ENCODE measurements at regions not wholly inside any gene's neighbourhood (a gene's known extent, or its start where the extent isn't known, plus 50 kb on each side); places are given as distances from the start of the nearest gene placed in this dataset.

DNA sequence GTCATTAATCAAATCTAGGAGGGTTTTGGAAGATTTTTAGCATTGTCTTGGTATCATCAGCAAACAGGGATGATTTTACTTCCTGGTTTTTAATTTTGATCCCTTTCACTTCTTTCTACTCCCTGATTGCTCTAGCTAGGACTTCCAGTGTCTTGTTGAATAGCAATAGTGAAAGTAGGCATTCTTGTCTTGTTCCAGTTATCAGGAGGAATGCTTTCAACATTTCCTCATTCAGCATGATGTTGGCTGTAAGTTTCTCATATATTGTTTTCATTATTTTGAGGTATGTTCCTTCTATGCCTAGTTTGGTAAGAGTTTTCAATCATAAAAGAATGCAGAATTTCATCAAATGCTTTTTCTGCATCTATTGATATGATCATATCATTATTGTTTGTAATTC lies 244.2 kb upstream of the CLEC14A start:
- DNase-seq: no peak

DNA sequence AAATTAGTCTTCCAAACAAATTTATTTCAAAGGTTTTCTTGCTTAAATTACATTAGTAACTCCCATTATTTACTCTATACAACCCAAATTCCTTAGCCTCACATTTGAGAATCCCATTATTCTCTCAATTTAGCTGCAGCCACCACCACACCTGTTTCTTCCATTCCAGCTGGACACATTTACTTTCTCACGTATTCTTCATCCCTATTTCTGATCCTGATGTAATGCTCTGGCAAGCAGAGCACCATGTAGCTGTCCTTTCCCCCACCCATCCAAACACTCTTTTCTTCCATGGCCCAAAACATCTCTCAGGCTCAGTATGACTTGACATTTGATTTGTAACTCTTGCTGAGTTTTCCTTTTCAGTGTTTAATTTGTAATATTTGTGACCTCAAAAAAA lies 240.2 kb upstream of the CLEC14A start:
- no peak for DNase-seq

DNA sequence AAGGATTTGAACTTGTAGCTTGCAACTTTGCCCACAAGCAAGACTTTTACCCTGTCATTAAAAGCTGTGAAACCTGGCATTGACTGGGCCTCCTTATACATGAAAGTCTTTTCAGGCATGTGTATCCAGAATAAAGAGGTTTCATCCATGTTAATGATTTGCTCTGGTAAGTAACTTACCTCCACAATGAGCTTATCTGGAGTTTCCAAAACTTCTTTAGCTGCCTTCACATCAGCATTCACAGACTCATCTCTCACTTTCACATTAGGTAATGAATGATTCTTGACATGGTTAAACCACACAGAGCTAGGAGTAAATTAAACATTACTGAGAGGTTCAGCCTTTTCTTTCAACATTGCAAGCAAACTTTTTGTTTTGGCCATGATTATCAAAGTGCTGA lies 234.4 kb upstream of the CLEC14A start:
- no peak for DNase-seq

GRCh38 chr14:38485026-38485425 lies 229.1 kb upstream of the CLEC14A start:
- DNase-seq: no peak

DNA sequence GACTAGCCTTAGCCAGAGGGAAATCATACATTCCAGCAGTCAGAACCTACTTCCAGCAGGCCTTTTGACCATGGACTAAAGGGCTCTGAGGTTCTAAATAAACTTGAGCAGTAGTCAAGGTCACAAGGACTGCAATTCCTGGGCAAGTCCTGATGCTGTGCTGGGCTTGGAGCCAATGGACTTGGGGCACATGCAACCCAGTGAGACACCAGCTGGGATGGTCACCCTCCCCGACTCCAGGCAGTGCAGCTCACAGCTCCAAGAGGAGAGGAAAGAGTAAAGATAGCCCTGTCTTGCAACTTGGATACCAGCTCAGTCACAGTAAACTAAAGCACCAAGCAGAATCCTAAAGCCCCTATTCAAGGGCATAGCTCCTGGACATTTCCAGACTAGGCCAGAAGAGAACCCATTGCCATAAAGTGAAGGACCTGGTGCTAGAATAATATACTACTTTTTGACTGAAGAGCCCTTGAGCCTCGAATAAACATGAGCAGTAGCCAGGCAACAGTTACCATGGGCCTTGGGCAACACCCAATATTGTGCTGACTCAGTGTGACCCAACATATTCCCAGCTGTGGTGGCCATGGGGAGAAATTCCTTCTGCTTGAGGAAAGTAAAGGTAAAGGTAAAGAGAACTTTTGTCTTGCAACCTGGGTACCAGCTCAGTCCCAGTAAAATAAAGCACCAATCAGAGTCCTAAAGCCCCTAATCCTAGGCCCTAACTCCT lies 226.2 kb upstream of the CLEC14A start:
- peak in 1 of 2 experiments; percentile 30 for DNase-seq

GRCh38 chr14:38469156-38469555 lies 213.3 kb upstream of the CLEC14A start:
- DNase-seq: no peak

DNA sequence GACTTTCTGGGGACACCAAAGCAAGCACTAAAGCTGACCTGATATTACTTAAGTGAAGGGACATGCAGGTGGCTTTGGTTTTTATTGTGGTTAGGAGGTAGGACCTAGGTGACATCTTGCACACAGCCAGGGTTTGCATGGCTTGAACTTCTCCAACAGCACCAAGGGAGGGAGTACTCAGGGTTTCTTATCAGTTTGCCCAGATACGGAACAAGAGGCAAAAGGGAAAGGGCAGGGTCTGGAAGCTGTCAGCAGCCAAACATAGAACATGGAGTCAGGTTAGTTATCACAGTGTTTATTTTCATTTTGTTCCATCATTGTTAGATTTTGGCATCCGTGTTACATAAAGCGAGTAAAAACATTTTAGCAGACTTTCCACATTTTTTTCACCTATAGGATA lies 186.3 kb upstream of the CLEC14A start:
- no peak for DNase-seq

DNA sequence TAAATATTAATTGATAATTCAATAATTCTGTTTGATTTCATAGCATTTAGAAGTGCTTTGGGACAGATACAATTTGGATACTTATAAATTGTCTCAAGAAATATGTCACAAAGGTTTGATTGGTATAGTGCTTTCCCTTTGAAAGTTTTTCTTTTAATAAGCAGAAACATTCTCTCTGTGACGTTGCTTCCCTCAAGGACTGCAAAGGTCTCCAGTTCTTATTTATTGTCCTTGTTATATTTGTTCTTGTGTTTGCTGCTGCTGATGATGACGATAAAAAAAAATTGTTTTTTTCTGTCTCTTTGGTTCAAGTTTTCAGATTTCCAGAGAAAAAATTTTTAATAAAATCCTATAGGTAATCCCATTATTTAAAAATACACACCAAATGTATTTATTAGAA lies 176.3 kb upstream of the CLEC14A start:
- DNase-seq: no peak

- no peak for DNase-seq
Observed at GRCh38 chr14:38431156-38431555, 175.3 kb upstream of the CLEC14A start.

- no peak for DNase-seq
Observed at GRCh38 chr14:38430522-38430921, 174.6 kb upstream of the CLEC14A start.

DNA sequence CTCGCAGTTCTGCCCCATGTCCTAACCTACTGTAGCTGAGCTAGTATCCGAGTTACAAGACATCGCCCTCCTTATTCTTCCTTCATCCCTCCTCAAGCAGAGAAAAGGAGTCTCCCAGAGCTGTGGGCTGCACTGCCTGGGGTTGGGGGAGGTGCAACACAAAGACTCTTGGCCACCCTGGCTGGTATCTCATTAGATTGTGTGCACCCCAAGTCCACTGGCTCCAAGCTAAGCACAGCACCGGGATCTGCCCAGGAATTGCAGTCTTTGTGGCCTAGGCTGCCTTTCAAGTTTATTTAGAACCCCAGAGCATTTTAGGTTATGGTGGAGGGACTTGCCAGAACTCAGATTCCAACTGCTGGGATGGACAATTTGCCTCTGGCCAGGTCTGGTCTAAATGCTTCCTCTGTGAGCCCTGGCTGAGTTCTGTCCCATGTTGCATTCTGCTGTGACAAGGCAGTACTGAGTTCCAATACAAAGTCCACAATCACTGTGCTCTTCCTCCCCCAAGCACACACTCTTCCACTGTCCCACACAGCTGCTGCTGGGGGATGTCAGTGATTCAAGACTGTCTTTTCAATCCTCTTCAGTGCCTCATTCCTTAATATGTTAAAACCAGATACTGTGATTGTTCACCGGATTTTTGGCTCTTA lies 169.6 kb upstream of the CLEC14A start:
- no peak for DNase-seq

GRCh38 chr14:38420048-38420447 lies 164.2 kb upstream of the CLEC14A start:
- no peak for DNase-seq

- DNase-seq: no peak
Observed at GRCh38 chr14:38419579-38419978, 163.7 kb upstream of the CLEC14A start.

DNA sequence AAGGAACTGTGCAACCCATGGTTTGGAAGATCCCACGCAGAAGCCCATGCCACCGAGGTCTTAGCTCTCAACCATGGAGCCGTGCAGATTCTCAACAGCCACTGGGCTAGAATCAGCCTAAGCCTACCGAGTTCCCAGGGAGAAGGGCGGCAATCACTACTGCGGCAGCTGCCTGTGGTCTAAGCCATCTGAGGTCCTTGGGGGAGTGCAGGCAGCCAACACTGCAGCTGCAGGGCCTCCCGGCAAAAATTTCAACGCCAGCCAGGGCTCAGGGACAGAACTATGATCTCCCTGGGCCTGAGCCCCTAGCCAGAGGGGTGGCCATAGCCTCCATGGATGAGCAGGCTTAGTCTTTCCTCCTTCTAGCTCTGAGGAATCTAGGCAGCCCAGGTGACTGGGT lies 156.8 kb upstream of the CLEC14A start:
- DNase-seq: no peak

DNA sequence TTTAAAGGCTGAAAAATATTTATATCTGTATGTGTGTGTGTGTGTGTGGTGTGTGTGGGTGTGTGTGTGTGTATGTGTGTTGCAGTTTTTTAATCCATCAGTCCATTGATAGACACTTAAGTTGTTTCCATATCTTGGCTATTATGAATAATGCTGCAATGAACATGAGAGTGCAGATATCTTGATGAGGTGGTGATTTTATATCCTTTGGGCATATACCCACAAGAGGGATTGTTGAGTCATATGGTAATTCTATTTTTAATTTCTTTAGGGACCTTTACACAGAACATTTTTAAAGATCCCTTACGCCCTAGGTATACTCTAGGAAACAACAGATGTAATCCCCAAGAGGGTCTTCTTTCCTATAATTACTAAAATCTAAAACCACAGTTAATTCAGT lies 154.5 kb upstream of the CLEC14A start:
- no peak for DNase-seq

GRCh38 chr14:38409071-38409705 lies 153.3 kb upstream of the CLEC14A start:
- no peak for DNase-seq

- peak in 1 of 2 experiments; percentile 21 for DNase-seq
Observed at GRCh38 chr14:38405851-38406635, 150.2 kb upstream of the CLEC14A start.

DNA sequence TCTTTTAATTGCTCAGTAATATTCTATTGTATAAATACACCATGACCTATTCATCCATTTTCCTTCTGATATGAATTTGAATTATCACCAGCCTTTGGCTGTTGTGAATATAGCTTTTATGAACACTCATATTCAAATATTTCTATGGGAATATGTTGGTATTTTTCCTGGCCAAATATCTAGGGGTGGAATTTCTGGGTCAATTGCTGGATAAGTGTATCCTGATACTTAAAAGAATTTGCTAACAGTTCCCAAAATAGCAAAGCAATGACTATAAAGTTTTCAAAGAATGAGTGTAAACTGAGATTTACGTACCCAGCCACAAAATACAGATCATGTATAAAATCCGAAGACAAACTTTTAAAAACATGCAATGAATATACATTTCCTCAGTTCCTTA lies 148.7 kb upstream of the CLEC14A start:
- DNase-seq: no peak

GRCh38 chr14:38404100-38404541 lies 148.2 kb upstream of the CLEC14A start:
- DNase-seq: no peak

DNA sequence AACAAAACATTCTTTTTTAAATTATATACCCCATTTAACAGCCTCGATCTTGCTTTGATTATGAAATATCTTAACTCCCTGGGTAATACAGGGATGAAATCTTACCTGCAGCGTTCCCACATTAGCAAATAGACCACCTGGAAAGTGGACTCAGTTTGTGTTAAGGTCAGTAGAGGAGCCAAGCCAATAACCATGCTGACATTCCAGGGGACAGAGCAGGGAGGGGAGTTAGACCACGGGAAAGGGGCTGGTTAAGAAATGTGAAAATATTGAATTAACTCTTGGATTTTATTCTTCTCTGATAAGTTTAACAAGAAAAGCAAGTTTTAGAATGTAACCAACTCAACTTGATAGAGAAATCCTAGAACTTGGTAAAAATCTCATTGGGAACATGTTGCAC lies 144.9 kb upstream of the CLEC14A start:
- no peak for DNase-seq

DNA sequence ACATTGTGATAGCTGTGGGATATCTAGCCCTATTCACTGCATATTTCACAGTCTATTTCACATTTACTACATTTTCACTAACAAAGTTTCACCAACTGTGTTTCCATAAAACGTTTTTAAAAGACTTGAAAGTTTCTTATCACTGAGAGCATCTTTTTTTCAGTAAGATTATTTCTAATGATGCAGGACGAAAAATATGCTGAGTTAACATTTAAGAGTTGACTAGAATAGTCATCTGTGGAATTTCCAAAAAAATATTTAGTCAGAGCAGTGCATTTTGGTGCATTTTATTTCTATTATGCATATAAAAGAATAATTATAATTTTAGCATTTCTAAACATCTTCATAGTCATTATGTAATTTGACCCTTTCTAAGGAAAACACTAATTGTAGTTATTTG lies 143.8 kb upstream of the CLEC14A start:
- no peak for DNase-seq

DNA sequence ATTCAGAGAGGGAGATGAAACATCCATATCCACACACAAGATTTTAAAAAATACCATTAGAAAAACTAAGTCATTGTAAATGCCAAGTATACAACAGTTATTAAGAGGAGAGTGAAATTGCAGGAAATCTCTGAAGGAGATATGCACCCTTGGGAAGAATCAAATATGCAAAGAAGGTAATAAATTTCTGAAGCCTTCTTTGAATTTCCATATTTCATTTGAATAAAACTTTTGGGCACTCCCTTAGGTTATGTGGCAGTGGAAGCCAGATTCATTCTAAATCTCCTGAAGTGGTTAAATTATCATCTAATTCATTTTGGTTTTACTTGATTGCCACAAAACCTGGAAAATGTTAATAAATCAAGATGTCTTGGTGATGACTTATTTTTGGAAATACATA lies 138.9 kb upstream of the CLEC14A start:
- DNase-seq: no peak

GRCh38 chr14:38394064-38394463 lies 138.2 kb upstream of the CLEC14A start:
- DNase-seq: no peak
